B cell (primary cell): ENCODE measurements at regions not wholly inside any gene's neighbourhood (a gene's known extent, or its start where the extent isn't known, plus 50 kb on each side); places are given as distances from the start of the nearest gene placed in this dataset.

Source experiments
- EZH2 ChIP-seq: IDR thresholded peaks from 2 replicates; pipeline ENCODE4 v1.6.1; 2012; ENCODE audit warnings: borderline replicate concordance, low read depth, mild to moderate bottlenecking, moderate library complexity, low read length; ENCODE audit not compliant: insufficient read depth, poor library complexity, severe bottlenecking
- TF ChIP-seq, protein P1 (sequence below): fragments of 200-600 bp; IDR thresholded peaks from one replicate; pipeline ENCODE4 v1.8.0; 2022; ENCODE audit warnings: antibody characterized with exemption, mild to moderate bottlenecking

DNA sequence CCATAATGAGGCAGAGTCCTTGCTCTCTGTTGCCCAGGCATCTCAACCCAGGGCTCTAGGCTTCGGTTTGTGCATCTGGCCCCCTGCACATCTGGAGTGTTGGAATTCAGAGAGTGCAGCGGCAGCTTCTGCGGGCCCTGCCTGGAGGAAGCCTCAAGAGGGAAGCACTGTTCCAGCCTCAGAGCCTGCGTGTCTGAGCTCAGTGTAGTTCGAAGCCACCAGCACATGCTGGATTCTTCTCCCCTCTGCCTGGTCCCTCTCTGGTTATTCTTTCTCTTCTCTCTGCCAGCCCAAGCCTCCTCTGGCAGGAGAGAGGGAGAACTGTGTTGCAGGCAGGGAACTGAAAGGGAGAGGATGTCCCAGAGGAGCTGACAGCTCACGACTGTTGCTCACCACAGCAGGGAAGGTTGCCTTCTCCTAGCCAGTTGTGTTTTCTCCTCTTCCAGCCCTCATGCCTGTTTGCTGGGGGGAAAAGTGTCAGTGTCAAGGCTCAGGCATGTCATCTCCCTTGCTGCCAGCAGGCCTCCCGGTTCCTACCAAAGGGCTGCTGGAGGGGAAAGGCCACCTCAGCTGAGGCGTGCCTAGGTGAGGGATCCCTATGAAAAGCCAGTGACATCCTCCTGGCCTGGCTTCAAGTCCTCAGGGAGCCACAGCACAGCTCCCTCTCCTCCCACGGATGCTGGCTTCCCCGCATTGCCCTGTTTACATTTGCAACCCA, 126.0 kb upstream of the LRFN2 start:
- TF ChIP-seq, protein P1, sequence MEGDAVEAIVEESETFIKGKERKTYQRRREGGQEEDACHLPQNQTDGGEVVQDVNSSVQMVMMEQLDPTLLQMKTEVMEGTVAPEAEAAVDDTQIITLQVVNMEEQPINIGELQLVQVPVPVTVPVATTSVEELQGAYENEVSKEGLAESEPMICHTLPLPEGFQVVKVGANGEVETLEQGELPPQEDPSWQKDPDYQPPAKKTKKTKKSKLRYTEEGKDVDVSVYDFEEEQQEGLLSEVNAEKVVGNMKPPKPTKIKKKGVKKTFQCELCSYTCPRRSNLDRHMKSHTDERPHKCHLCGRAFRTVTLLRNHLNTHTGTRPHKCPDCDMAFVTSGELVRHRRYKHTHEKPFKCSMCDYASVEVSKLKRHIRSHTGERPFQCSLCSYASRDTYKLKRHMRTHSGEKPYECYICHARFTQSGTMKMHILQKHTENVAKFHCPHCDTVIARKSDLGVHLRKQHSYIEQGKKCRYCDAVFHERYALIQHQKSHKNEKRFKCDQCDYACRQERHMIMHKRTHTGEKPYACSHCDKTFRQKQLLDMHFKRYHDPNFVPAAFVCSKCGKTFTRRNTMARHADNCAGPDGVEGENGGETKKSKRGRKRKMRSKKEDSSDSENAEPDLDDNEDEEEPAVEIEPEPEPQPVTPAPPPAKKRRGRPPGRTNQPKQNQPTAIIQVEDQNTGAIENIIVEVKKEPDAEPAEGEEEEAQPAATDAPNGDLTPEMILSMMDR = no peak
- TF ChIP-seq EZH2 = no peak
